ENCODE measurements at regions not wholly inside any gene's neighbourhood (a gene's known extent, or its start where the extent isn't known, plus 50 kb on each side); places are given as distances from the start of the nearest gene placed in this dataset.

- TF ChIP-seq CTCF (conservative IDR thresholded peaks at IDR 0.05; ENCODE audit: low read length) (no peak), EZH2phosphoT487 (IDR thresholded peaks at IDR 0.05; ENCODE audit: borderline replicate concordance) (no peak)
- H3K9me2 ChIP-seq (replicated peaks; ENCODE audit: low read depth, low read length), result no peaks in the 10 kb centered on the region
- no peak overlapping the region for H3K9ac ChIP-seq (ENCODE audit: low read depth, low read length, poor library complexity, severe bottlenecking)
These were observed 430.0 kb downstream of the SLC4A3 start for GRCh38 chr2:220057391-220057790.

GRCh38 chr2:220057916-220058315 lies 430.5 kb downstream of the SLC4A3 start:
- Histone ChIP-seq H3F3A (ENCODE audit: low read depth) (no peaks in the 10 kb centered on the region), H3K4me3 (ENCODE audit: low read length, poor library complexity, severe bottlenecking) (no peak overlapping the region), H3K9ac (ENCODE audit: low read depth, low read length, poor library complexity, severe bottlenecking) (no peak overlapping the region), H3K4me1 (ENCODE audit: insufficient read depth, low read length, poor library complexity, severe bottlenecking) (no peaks in the 10 kb centered on the region), H2AFZ (ENCODE audit: low read length) (no peak overlapping the region), H3K79me2 (ENCODE audit: insufficient read depth, low read length) (no peaks in the 10 kb centered on the region), H3K4me2 (ENCODE audit: low read depth, low read length, poor library complexity, severe bottlenecking) (no peak overlapping the region), H3K27me3 (ENCODE audit: insufficient read depth, low read length, poor library complexity, severe bottlenecking) (no peaks in the 10 kb centered on the region), H3K36me3 (ENCODE audit: insufficient read depth, low read length) (no peaks in the 10 kb centered on the region), H3K9me3 (ENCODE audit: insufficient read depth, low read depth, low read length) (no peaks in the 10 kb centered on the region), H3K9me2 (replicated peaks; ENCODE audit: low read depth, low read length) (no peaks in the 10 kb centered on the region), H4K20me1 (ENCODE audit: insufficient read depth, low read length, poor library complexity, severe bottlenecking) (no peaks in the 10 kb centered on the region)
- TF ChIP-seq CTCF (conservative IDR thresholded peaks at IDR 0.05; ENCODE audit: low read length) (no peak), EZH2phosphoT487 (IDR thresholded peaks at IDR 0.05; ENCODE audit: borderline replicate concordance) (no peak)

More at GRCh38 chr2:220057391-220057790, 430.0 kb downstream of the SLC4A3 start:
- no peaks in the 10 kb centered on the region for H3K79me2 ChIP-seq (ENCODE audit: insufficient read depth, low read length)
- H3K27me3 ChIP-seq (ENCODE audit: insufficient read depth, low read length, poor library complexity, severe bottlenecking), result no peaks in the 10 kb centered on the region
- no peak overlapping the region for H3K4me2 ChIP-seq (ENCODE audit: low read depth, low read length, poor library complexity, severe bottlenecking)
- H2AFZ ChIP-seq (ENCODE audit: low read length), result no peak overlapping the region
- no peak overlapping the region for H3K4me3 ChIP-seq (ENCODE audit: low read length, poor library complexity, severe bottlenecking)
- no peaks in the 10 kb centered on the region for H3K36me3 ChIP-seq (ENCODE audit: insufficient read depth, low read length)
- no peaks in the 10 kb centered on the region for H3F3A ChIP-seq (ENCODE audit: low read depth)
- H3K4me1 ChIP-seq (ENCODE audit: insufficient read depth, low read length, poor library complexity, severe bottlenecking), result no peaks in the 10 kb centered on the region
- H3K9me3 ChIP-seq (ENCODE audit: insufficient read depth, low read depth, low read length), result no peaks in the 10 kb centered on the region
- no peaks in the 10 kb centered on the region for H4K20me1 ChIP-seq (ENCODE audit: insufficient read depth, low read length, poor library complexity, severe bottlenecking)

GRCh38 chr2:220064111-220065030 lies 436.9 kb downstream of the SLC4A3 start:
- Histone ChIP-seq H3K4me3 (ENCODE audit: low read length, poor library complexity, severe bottlenecking) (no peak overlapping the region), H3K4me1 (ENCODE audit: insufficient read depth, low read length, poor library complexity, severe bottlenecking) (no peaks in the 10 kb centered on the region), H3K9ac (ENCODE audit: low read depth, low read length, poor library complexity, severe bottlenecking) (no peak overlapping the region), H3K9me3 (ENCODE audit: insufficient read depth, low read depth, low read length) (no peaks in the 10 kb centered on the region), H3K4me2 (ENCODE audit: low read depth, low read length, poor library complexity, severe bottlenecking) (no peak overlapping the region), H3K36me3 (ENCODE audit: insufficient read depth, low read length) (no peaks in the 10 kb centered on the region), H3F3A (ENCODE audit: low read depth) (no peaks in the 10 kb centered on the region), H4K20me1 (ENCODE audit: insufficient read depth, low read length, poor library complexity, severe bottlenecking) (no peaks in the 10 kb centered on the region), H3K9me2 (replicated peaks; ENCODE audit: low read depth, low read length) (no peaks in the 10 kb centered on the region), H3K27me3 (ENCODE audit: insufficient read depth, low read length, poor library complexity, severe bottlenecking) (no peaks in the 10 kb centered on the region), H3K79me2 (ENCODE audit: insufficient read depth, low read length) (no peaks in the 10 kb centered on the region), H2AFZ (ENCODE audit: low read length) (no peak overlapping the region)
- TF ChIP-seq EZH2phosphoT487 (IDR thresholded peaks at IDR 0.05; ENCODE audit: borderline replicate concordance) (no peak), CTCF (conservative IDR thresholded peaks at IDR 0.05; ENCODE audit: low read length) (no peak)

Data from Loucy (cell line).